HUES6 (cell line): ENCODE measurements at regions not wholly inside any gene's neighbourhood (a gene's known extent, or its start where the extent isn't known, plus 50 kb on each side); places are given as distances from the start of the nearest gene placed in this dataset.

Experiments used
- H3K27ac ChIP-seq: 2 replicates; pipeline ENCODE4 v1.7.0; 2013; ENCODE audit warnings: low read depth, mild to moderate bottlenecking, low read length, inconsistent platforms
- H3K27me3 ChIP-seq: 2 replicates; pipeline ENCODE4 v1.6.1; 2013; ENCODE audit warnings: low read length; ENCODE audit not compliant: control insufficient read depth, insufficient read depth
- H3K36me3 ChIP-seq: 2 replicates; pipeline ENCODE4 v1.6.1; 2013; ENCODE audit warnings: low read length; ENCODE audit not compliant: control insufficient read depth, insufficient read depth
- H3K4me1 ChIP-seq: 2 replicates; pipeline ENCODE4 v1.6.1; 2013; ENCODE audit warnings: low read length; ENCODE audit not compliant: control insufficient read depth, insufficient read depth
- H3K4me3 ChIP-seq: 2 replicates; pipeline ENCODE4 v1.5.1; 2013; ENCODE audit warnings: low read depth, low read length
- H3K9ac ChIP-seq: one replicate; pipeline ENCODE4 v1.6.1; 2013; ENCODE audit warnings: mild to moderate bottlenecking, low read length
- H3K9me3 ChIP-seq: 2 replicates; pipeline ENCODE4 v1.6.1; 2013; ENCODE audit warnings: low read depth, low read length; ENCODE audit not compliant: control insufficient read depth, insufficient read depth

GRCh38 chr5:89117124-89117644 is 234.2 kb upstream of the MEF2C start:
- Histone ChIP-seq H3K9me3 (no peaks in the 10 kb centered on the region), H3K36me3 (no peaks in the 10 kb centered on the region), H3K4me1 (no peaks in the 10 kb centered on the region), H3K9ac (no peak overlapping the region), H3K27ac (no peak overlapping the region), H3K27me3 (no peaks in the 10 kb centered on the region), H3K4me3 (no peak overlapping the region)

GRCh38 chr5:89110916-89111646 is 228.1 kb upstream of the MEF2C start:
- no peak overlapping the region for H3K9ac ChIP-seq
- no peaks in the 10 kb centered on the region for H3K27me3 ChIP-seq
- no peaks in the 10 kb centered on the region for H3K9me3 ChIP-seq
- no peaks in the 10 kb centered on the region for H3K36me3 ChIP-seq
- no peaks in the 10 kb centered on the region for H3K4me1 ChIP-seq
- H3K4me3 ChIP-seq, result no peak overlapping the region
- H3K27ac ChIP-seq, result no peak overlapping the region

DNA sequence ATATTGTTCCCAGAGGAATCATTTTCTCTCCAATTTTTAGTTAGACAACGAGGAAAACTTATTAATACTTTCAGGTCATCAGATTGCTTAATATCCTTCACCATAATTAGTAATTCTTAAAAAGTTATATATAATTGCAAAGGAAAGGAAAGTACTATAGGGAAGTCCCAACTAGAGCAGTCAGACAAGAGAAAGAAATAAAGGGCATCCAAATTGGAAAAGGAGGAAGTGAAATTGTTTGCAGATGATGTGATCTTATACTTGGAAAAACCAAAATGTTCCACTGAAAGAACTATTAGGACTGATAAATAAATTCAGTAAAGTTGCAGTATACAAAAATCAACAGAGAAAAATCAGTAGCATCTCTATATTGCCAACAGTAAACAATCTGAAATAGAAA is 223.5 kb upstream of the MEF2C start:
- H3K9me3 ChIP-seq, result no peaks in the 10 kb centered on the region
- no peak overlapping the region for H3K4me3 ChIP-seq
- no peaks in the 10 kb centered on the region for H3K36me3 ChIP-seq
- H3K4me1 ChIP-seq, result no peaks in the 10 kb centered on the region
- H3K27ac ChIP-seq, result no peak overlapping the region
- H3K9ac ChIP-seq, result no peak overlapping the region
- no peaks in the 10 kb centered on the region for H3K27me3 ChIP-seq

DNA sequence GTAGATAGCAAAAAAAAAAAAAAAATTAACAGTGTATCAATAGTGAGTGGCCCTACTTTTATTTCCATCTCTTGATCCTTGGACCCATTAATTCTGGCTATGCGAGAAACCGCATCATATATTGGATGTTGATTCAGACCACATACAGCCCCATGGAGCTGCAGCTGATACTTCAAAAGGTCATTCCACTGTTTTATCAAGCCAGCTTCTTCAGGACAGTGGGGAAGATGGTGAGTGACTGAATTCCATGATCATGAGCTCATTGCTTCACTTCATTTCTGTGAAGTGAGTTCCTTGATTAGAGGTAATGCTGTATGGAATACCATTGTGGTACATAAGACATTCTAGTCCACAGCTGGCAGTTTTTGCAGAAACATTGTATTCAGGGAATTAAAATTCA is 222.9 kb upstream of the MEF2C start:
- Histone ChIP-seq H3K9me3 (no peaks in the 10 kb centered on the region), H3K27me3 (no peaks in the 10 kb centered on the region), H3K27ac (no peak overlapping the region)

GRCh38 chr5:89105171-89105695 is 222.2 kb upstream of the MEF2C start:
- H3K4me1 ChIP-seq, result no peaks in the 10 kb centered on the region
- H3K27ac ChIP-seq, result no peak overlapping the region
- H3K36me3 ChIP-seq, result no peaks in the 10 kb centered on the region
- H3K27me3 ChIP-seq, result no peaks in the 10 kb centered on the region
- no peaks in the 10 kb centered on the region for H3K9me3 ChIP-seq
- H3K4me3 ChIP-seq, result no peak overlapping the region
- no peak overlapping the region for H3K9ac ChIP-seq

More for the DNA sequence above, 222.9 kb upstream of the MEF2C start:
- Histone ChIP-seq H3K36me3 (no peaks in the 10 kb centered on the region), H3K4me1 (no peaks in the 10 kb centered on the region), H3K4me3 (no peak overlapping the region), H3K9ac (no peak overlapping the region)

GRCh38 chr5:89098199-89098756 is 215.3 kb upstream of the MEF2C start:
- H3K27me3 ChIP-seq, result no peaks in the 10 kb centered on the region
- H3K9me3 ChIP-seq, result no peaks in the 10 kb centered on the region
- no peaks in the 10 kb centered on the region for H3K36me3 ChIP-seq
- no peak overlapping the region for H3K9ac ChIP-seq
- H3K4me3 ChIP-seq, result no peak overlapping the region
- H3K27ac ChIP-seq, result no peak overlapping the region
- no peaks in the 10 kb centered on the region for H3K4me1 ChIP-seq

DNA sequence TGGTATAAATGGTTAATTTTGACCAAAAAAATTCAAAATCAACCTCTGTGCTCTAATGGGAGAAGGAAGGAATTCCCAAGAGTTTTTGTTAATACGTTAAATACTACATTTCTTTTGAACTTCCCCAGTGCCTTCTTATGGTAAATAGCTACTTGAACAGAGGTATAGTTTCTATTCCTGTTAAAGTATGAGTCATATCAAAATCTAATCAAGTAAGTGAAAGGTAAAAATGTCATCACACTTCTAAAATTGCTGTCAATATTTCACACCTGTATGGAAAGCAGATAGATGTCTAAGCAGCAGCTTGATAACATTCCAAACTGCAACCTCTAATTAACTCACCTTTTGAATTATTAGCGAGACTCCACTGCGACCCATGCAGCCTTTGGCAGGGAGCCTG is 214.1 kb upstream of the MEF2C start:
- no peak overlapping the region for H3K9ac ChIP-seq
- no peaks in the 10 kb centered on the region for H3K9me3 ChIP-seq
- no peak overlapping the region for H3K27ac ChIP-seq
- H3K36me3 ChIP-seq, result no peaks in the 10 kb centered on the region
- H3K4me3 ChIP-seq, result no peak overlapping the region
- H3K27me3 ChIP-seq, result no peaks in the 10 kb centered on the region
- H3K4me1 ChIP-seq, result no peaks in the 10 kb centered on the region

DNA sequence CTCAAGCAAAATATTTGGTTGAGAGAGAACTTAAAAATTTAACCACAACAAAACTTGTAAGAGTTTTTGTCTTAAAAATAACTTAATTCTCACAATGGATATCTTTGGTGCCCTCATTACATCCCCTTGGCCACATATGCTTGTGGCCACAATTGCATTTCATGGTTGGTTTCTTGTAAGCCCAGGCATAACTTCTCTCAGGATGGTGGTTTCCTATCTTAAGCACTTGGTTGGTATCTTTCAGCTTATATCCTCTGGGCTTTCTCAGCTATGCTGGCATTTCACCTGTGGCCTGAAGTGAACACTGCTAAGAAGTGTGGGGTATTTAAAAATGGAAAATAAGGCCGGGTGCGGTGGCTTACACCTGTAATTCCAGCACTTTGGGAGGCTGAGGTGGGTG is 212.4 kb upstream of the MEF2C start:
- no peaks in the 10 kb centered on the region for H3K36me3 ChIP-seq
- H3K27me3 ChIP-seq, result no peaks in the 10 kb centered on the region
- H3K9me3 ChIP-seq, result no peaks in the 10 kb centered on the region
- H3K4me1 ChIP-seq, result no peaks in the 10 kb centered on the region
- no peak overlapping the region for H3K9ac ChIP-seq
- H3K4me3 ChIP-seq, result no peak overlapping the region
- H3K27ac ChIP-seq, result no peak overlapping the region

GRCh38 chr5:89090037-89090436 is 207.1 kb upstream of the MEF2C start:
- Histone ChIP-seq H3K9ac (no peak overlapping the region), H3K9me3 (no peaks in the 10 kb centered on the region), H3K36me3 (no peaks in the 10 kb centered on the region), H3K4me1 (peaks cover 8% of the 10 kb centered on the region; the same call in 1 of the 2 replicates), H3K27me3 (no peaks in the 10 kb centered on the region), H3K4me3 (no peak overlapping the region), H3K27ac (no peak overlapping the region)

- Histone ChIP-seq H3K9me3 (no peaks in the 10 kb centered on the region), H3K9ac (no peak overlapping the region), H3K27ac (no peak overlapping the region), H3K4me3 (no peak overlapping the region), H3K36me3 (no peaks in the 10 kb centered on the region), H3K4me1 (peaks cover 8% of the 10 kb centered on the region; the same call in 1 of the 2 replicates), H3K27me3 (no peaks in the 10 kb centered on the region)
Observed at GRCh38 chr5:89087551-89088318, 204.8 kb upstream of the MEF2C start.

- Histone ChIP-seq H3K27ac (no peak overlapping the region), H3K9me3 (no peaks in the 10 kb centered on the region), H3K36me3 (no peaks in the 10 kb centered on the region), H3K9ac (no peak overlapping the region), H3K4me1 (peaks cover 8% of the 10 kb centered on the region; the same call in 1 of the 2 replicates), H3K4me3 (no peak overlapping the region), H3K27me3 (no peaks in the 10 kb centered on the region)
Observed at GRCh38 chr5:89087128-89087527, 204.1 kb upstream of the MEF2C start.
